ENCODE measurements at regions not wholly inside any gene's neighbourhood (a gene's known extent, or its start where the extent isn't known, plus 50 kb on each side); places are given as distances from the start of the nearest gene placed in this dataset.

DNA sequence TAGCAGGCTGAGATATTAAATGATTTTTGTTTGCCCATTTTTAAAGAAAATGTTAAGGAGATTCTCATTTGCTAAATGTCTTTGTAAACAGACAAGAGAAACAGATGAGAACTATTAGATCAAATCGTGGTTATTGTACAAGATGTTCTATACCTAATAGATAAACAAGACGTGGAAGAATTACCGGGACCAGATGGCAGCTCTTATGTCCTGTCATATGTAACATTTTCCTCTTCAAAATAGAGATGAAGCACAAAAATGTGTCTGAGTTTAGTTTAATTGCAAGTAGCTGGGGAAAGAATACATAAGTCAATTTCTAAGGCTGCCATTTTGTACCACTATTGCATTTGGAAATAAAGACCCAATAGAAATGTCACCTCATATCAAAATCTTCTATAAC, 553.7 kb downstream of the TUSC7 start:
- ATAC-seq (no peak), DNase-seq (no peak)
- intact Hi-C loops (cut with micrococcal nuclease) = no loop called here

DNA sequence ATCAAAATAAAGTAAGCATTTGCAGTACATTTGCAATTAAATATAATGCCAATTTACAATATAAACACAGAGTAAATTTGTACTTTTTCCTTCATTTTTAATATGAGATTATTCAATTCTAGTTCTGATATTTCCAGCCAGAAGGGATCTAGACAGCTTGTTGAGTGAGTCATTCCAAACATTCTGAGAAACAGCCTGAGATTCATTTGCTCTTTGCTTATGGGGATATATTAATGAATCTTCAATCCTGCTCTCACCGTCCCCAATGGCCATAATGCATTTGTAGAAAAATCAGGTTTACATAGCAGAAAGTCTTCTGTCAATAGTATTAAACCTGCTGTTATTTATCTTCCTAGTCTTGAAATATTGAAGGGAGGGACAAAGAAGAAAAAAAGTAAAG, 554.2 kb downstream of the TUSC7 start:
- ATAC-seq = no peak
- no peak for DNase-seq
- intact Hi-C loops (cut with micrococcal nuclease) = no loop called here

DNA sequence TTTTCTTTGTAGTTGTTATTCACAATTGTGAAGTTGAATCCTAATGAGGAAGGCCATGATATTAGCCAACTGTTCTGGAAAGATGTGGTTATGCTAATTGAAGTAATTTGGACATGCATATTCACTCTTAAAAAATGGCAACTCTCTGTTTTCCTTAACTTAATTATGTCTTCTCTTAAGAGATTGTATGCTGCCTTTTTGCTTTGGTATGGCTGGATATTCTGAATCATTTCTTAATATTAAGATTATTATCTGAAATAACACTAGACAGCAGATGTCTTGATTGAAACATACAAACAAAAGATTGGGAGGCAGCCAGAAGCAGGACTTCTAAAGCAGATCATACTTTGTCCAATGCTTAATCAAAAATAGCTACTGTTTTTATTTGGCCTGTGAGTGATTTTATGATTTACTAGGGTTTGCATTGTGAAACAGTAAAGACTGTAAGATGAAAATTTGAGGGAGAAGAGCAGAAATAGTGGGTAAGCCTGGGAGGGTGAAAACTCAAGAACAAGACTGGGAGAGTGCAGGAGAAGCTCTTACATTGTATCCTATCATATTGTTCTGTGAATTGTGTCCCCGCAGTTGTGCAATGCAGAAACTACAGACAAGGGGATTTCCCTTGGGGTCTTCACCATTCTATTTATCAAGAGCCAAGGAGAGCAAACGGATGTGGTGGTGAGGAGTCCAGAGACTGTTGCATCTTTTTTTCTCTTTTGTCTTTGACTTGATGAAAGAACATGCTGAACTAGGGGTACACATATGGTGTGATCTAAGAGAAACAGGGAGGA, 554.8 kb downstream of the TUSC7 start:
- intact Hi-C loops (cut with micrococcal nuclease) = no loop called here
- DNase-seq = no peak
- ATAC-seq = no peak

DNA sequence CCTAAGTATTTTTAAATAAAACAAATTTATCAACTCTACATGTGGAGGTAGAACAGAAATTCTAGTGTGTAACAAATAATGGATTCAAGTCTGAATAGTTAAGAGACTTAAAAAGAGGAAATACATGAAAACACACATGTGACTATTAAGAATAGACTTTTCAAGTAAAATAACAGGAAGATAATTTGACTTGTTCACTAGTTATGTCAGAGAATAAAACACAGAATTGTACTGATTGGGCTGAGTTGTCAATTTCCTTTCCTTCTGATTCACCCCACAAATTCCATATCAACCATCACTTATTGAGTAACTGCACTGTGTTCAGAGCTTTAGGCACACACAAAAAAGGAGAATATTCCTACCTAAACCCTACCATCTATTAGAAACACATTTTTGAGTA, 557.2 kb downstream of the TUSC7 start:
- no peak for ATAC-seq
- DNase-seq = no peak

DNA sequence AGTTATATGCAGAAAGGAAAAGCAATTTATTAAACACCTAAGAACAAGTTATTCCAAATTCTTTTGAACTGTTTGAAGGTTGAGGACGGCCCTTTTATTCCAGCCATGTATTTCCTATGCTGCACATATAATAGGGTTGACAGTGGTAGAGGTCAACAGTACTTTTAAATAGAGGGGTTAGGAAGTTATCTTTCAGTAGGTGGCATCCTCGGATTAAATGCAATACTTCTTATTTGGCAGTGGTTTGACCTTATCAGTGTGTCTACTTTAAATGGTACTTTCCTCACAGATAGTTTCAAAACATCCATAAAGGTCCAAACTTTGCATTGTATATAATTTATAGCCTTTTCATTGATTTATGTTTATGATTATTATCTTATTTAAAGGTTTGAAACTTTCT, 558.7 kb downstream of the TUSC7 start:
- intact Hi-C loops (cut with micrococcal nuclease) = no loop called here
- DNase-seq (no peak), ATAC-seq (no peak)

More for the DNA sequence above, 557.2 kb downstream of the TUSC7 start:
- intact Hi-C loops (cut with micrococcal nuclease) = no loop called here

DNA sequence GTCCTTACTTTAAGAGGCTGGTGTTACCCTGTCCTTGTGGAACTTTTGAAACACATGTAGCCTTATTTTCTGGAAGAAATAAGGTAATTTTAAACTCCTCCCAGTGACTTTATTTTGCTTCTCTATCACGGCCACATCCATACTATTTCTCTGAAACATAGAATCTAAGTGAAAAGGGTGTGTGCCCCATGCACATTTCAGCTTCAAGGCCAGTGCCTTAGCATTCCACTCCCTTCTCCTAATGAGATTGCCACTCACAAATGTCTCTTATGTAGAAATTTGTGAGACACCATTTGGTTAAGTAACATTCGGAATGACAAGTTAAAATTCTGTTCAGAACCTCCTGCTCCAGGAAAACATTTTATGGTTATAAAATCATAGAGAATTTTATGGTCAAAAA, 562.7 kb downstream of the TUSC7 start:
- intact Hi-C loops (cut with micrococcal nuclease) = no loop called here
- ATAC-seq = no peak
- no peak for DNase-seq

DNA sequence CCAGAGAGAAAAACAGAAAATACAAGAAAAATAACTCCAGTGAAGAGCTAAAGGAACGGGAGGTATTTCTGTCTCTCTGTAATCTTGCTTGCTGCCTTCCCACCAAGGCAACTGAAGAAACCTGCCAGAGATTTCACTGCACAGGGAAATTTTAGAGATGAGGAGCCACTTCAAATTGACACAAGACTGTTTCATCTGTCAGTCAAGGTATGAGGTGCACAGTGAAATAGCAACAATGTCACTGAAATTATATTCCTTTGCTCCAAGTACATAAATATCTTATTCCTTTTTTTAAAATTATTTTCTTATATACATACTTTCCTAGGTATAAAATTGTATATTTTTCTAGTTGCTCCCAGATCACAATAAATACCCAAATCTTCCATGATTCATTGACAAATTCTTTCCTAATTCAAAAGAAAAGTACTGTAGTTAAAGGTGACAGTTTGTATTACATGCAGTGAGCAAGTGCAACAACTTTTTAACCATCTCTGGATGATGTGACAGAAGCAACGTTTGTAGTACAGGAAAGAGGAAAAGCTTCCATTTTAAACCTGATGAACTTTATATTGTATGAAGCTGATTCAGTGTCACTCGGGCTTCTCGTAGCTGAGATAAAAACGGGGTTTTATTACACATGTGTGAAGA, 563.4 kb downstream of the TUSC7 start:
- intact Hi-C loops (cut with micrococcal nuclease) = no loop called here
- no peak for ATAC-seq
- no peak for DNase-seq

DNA sequence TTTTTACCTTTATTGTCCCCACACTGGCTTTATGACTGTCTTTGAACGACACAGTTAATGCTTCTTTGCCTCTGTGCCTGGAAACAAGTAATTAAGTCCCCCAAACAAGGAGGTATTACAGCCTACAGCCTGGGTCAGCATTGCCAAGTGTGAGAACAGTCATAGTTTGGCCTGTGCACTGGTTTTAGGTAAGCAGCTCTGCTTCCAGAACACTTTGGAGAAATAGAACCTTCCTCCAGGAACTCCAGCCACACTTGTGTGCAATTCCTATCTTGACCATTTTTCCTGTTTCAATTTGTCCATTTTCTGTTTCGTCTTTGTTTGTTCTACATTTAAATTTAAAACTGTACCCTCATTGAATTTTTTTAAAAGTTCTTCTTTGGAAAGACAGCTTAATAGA, 568.2 kb downstream of the TUSC7 start:
- intact Hi-C loops (cut with micrococcal nuclease) = no loop called here
- no peak for ATAC-seq
- no peak for DNase-seq

DNA sequence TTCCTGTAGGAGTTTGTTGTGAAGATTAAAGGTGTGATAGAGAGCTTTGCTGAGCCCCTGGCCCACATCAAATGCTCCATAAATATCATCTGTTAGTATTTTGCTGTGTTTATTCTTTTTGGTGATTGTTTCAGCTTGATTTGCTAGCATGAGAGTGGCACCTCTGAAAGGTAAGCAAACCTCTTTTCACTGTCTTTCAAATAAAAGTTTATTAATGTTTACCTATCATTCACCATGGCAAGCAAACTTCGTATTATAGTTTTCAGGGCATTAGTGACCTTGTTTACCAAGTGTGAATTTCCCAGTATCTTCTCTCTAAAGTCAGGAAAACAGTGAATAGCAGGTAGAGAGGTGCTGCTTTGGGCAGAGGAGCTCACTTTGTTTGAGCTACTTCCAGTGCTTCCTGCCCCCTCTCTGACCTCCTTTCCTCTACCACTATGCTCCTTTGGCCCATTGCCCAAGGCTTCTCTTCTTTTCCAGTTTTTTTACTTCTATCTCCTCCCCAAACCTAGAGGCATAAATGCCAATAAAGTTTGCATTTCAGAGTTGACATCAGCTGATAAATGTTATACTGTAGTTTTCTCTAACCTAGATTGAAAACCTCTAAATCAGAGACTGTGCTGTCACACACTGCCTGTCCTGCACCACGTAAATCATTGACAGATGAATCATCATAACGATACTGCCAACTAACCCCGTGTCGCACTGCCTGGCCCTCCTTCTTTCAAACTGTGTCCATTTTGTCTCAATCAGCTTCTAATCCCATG, 569.0 kb downstream of the TUSC7 start:
- no peak for ATAC-seq
- intact Hi-C loops (cut with micrococcal nuclease) = no loop called here
- no peak for DNase-seq

DNA sequence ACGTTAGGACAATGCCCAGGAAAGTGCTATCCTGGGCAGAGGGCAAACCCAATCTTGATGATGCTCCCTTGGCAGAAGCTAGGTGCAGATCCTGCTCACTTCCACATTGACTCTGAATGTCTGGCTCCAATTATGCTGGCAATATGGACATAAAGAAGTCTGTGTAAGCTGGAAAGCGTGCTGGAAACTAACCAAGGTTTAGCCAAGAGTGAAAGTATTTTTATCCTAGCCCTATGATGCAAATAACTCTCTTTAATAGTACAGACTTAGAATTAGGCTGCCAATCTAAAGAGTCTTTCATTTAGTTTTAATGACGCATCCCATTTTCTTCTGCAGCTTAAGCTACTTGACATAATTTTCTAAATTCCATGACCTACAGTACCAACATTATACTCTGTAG, 571.8 kb downstream of the TUSC7 start:
- intact Hi-C loops (cut with micrococcal nuclease) = no loop called here
- ATAC-seq (no peak), DNase-seq (no peak)

DNA sequence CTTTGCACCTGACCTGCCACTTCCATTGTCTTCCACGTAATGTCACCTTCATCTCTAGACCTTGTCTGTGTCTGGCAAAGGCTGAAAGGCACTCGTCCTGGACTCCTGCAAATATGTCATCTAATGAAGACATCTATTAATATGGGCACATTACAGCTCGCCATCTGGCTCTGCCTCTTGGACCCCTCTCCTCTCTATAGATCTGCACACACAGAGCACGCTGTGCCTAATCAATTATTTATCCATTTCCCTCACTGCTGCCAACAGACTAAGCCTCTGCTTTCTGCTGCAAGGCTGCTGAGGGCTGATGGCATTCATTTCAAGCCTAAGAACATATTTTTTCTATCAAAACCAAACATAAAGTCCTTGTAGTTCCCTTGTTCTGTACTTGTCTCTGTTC, 573.0 kb downstream of the TUSC7 start:
- intact Hi-C loops (cut with micrococcal nuclease) = no loop called here
- DNase-seq (no peak), ATAC-seq (no peak)

DNA sequence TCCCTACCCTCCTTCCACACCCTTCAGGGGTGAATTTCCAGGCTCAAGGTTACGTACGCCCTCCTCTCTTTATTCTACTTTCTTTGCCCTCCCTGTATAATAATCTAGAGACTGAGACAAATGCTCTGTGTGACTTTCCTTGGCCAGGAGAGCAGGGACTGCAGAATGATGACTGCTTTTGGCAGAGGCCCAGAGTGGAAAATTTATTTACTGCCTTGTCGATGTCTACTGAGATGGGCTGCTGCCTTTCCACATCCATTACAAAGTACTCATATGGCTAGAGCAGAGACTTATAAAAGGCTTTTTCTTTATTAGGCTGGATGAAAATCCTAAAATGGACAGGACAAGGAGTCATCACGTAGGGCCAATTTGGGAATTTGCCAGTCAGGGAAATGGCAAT, 576.2 kb downstream of the TUSC7 start:
- intact Hi-C loops (cut with micrococcal nuclease) = no loop called here
- ATAC-seq = no peak
- DNase-seq = no peak

DNA sequence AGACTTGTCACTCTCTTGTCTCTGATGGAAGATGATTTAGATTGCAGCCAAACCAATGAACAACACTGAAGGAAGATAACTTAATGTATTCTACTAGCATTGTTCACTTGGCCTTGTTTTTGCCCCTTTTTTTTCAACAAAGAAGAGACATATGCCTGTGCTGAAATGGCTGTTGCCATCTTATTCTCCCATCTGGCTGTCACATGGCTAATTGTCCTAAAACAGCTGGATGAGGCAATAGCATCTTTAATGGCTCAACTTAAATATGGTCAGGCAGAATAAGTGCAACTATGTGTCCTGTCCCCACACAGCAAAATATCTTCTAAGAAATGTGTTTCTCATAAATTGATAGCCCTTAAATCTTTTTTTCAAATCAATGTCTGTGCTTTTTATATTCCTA, 576.9 kb downstream of the TUSC7 start:
- intact Hi-C loops (cut with micrococcal nuclease) = no loop called here
- no peak for ATAC-seq

DNA sequence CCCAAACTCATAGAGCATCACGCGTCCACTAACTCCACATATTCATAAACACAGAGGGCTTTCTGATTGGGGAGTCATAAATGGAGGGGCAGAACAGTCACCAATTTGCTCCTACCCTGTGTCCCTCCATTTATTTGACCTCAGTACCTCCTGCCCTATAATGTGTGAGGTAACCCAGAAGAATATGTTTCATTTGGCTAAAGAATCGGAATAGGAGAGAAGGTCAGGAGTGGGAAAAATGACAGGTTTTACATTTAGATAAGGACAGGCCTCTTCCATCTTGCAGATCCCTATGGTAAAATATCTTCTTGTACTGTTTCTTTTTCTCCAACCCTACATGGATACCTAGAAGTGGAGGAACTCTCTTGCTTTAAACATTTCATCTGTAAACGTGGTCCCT, 578.0 kb downstream of the TUSC7 start:
- ATAC-seq = no peak
- no peak for DNase-seq
- intact Hi-C loops (cut with micrococcal nuclease) = no loop called here

More for the DNA sequence above, 576.9 kb downstream of the TUSC7 start:
- DNase-seq = no peak

DNA sequence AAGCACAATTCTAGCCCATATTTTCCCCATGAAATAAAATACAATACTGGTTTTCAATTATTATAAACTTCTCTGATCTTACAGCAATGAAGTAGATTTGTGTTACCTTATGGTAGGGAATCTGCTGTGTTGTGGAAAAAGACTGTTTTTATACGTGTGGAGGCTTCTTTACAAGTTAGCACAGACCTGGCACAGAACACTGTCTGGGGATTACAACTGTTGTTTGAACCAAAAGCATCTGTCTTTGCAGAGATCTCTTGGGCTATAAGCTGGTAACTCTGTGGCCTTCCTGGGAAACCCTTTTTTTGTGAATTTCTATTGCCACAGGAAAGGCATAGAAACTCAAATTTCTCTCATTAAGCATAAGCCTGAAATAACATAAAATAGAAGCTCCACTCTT, 581.9 kb downstream of the TUSC7 start:
- DNase-seq = no peak
- intact Hi-C loops (cut with micrococcal nuclease) = no loop called here
- no peak for ATAC-seq

DNA sequence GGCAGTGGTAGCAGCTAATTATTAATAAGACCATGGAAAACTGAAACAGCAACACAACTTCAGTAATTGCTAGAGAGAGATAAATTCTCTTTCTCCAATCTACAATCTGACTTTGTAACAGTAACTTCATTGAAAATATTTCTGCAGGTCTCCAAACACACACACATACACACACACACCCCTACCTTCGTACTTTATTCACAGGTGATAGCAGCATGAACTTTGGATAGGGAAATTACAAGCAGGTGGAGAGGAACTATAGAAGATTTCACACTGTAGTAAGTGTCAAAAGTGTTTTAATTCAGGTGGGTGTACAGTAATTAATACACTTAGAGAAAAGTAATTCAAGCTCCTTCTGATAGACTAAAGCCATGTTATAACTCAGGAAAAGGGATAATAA, 587.5 kb downstream of the TUSC7 start:
- intact Hi-C loops (cut with micrococcal nuclease) = no loop called here
- DNase-seq (no peak), ATAC-seq (no peak)

DNA sequence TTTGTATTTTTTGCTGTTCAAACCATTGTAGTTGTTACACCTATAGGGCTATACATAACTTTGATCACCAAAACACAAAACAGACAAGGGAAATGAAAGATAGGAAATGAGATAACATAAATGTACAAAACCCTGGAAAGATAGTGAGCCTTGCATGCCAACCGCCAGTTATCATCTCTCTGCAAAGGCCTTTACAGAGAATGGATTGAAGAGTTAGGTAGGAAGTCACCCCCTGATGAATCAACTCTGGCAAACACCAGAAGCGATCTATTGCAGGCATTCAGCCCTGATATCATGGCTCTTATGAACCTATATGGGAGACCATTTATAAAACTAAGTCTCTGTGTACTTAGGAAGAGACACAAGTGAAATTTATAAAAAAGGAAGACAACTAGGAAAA, 588.0 kb downstream of the TUSC7 start:
- intact Hi-C loops (cut with micrococcal nuclease) = no loop called here
- no peak for ATAC-seq
- no peak for DNase-seq

DNA sequence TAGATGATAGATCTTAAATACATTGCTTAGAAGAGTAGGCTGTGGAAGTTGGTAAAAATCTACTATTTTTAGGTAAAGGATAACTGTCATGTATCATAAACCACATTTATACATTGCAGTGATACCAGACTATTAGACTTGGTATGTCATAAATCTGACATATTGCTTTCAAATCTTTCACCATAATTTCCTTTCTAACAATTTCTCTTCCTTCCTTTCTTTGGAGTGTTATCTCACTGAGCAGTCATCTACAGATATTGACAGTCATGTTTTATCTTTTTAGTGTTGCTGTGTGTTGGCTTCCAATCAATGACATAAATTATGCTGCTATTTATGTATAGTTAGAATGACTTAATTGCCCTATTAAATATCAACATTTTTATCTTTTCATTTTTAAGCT, 588.7 kb downstream of the TUSC7 start:
- no peak for DNase-seq
- intact Hi-C loops (cut with micrococcal nuclease) = no loop called here
- no peak for ATAC-seq

DNA sequence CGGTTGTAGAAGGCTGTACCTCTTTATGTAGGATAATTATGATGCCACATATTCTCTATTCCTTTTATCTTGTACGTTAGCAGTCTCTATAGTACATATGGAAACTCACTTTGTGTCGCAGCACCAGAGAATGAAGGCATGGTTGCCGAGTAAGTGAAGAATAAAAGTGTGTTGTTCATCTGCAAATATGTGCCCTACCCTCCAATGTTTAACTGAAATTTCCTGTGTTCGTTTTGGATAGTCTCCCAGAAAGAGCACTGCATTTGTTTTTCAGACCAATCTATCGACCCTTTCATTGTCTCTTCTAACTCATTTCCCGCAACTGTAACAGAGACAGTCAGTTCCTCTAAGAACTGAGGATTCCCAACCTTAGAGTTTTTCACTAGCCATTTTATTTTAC, 592.8 kb downstream of the TUSC7 start:
- intact Hi-C loops (cut with micrococcal nuclease) = no loop called here
- ATAC-seq (no peak), DNase-seq (no peak)

DNA sequence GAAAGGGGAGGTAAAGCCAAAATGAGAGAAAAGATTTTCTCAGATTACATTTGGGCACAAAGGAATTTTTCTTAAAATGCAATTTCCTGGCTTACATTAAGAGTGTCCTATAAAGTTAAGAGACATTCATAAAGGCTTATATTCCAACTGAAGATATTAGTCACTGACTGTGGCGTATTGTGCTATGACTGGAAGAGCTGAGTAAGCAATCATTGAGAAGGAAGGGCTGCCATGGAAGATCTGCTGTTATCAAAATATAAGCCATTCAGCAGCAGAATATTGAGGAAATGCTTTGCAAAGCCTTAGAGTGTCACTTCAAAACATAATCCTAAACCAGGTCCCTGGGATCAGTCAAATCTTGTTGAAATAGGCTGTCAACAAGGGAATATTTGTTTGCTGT, 593.9 kb downstream of the TUSC7 start:
- ATAC-seq (no peak), DNase-seq (no peak)
- intact Hi-C loops (cut with micrococcal nuclease) = no loop called here

DNA sequence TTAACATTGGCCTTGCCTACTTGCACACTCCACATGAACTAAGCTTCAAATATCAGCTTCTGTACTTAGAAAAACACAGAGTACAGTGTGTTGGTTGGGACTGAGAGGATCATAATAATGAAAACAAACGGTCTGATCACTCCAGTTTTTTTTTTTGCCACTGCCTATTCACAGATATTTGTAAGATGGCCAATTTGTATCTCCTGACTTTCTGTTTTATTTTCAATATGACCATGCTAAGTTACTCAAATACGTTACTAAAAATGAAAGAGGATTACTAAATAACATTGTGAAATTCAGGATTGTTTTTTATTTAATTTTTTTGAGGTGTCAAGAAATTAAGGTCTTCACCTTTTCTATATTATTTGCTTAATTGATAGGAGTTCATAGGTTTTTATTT, 595.1 kb downstream of the TUSC7 start:
- ATAC-seq = no peak
- intact Hi-C loops (cut with micrococcal nuclease) = no loop called here
- no peak for DNase-seq

All from left ventricle myocardium superior (tissue), 1 donor.